BLaER1 treated with 17β-estradiol and CSF1 and Interleukin-3, amounts not matched to agents 10 nM and 100 nM (cell line): ENCODE measurements at regions not wholly inside any gene's neighbourhood (a gene's known extent, or its start where the extent isn't known, plus 50 kb on each side); places are given as distances from the start of the nearest gene placed in this dataset.
"Not testable (repeated sequence)": the region's sequence is repeated elsewhere in the genome, so short reads cannot be mapped to it uniquely, and the experiment has no call there.

Source experiments
- H3K27ac ChIP-seq, 11 experiments: shearing (Covaris generic); formaldehyde crosslinking; 2 replicates each; pipeline ENCODE4 v1.8.1; 2022
- H3K27me3 ChIP-seq, 11 experiments: shearing (Covaris generic); formaldehyde crosslinking; 2 replicates each; pipeline ENCODE4 v1.8.1; 2022
- H3K36me3 ChIP-seq, 11 experiments: shearing (Covaris generic); formaldehyde crosslinking; 2 replicates each; pipeline ENCODE4 v1.8.1; 2022
- H3K4me1 ChIP-seq, 10 experiments: shearing (Covaris generic); formaldehyde crosslinking; 2 replicates each; pipeline ENCODE4 v1.8.1; 2022
- H3K4me2 ChIP-seq, 11 experiments: shearing (Covaris generic); formaldehyde crosslinking; 2 replicates each; pipeline ENCODE4 v1.8.1; 2022
- H3K4me3 ChIP-seq, 10 experiments: shearing (Covaris generic); formaldehyde crosslinking; 2 replicates each; pipeline ENCODE4 v1.8.1; 2022
- H3K9ac ChIP-seq, 11 experiments: shearing (Covaris generic); formaldehyde crosslinking; 2 replicates each; pipeline ENCODE4 v1.8.1; 2022
- H3K9me3 ChIP-seq, 11 experiments: shearing (Covaris generic); formaldehyde crosslinking; replicated peaks in 1 of 11; 2 replicates each; pipeline ENCODE4 v1.8.1; 2022
- H4K20me1 ChIP-seq, 11 experiments: shearing (Covaris generic); formaldehyde crosslinking; 2 replicates each; pipeline ENCODE4 v1.8.1; 2022
- Cebpa-rat ChIP-seq, 11 experiments: shearing (Covaris generic); IDR thresholded peaks; 2 replicates each; pipeline ENCODE4 v1.8.1; 2022

DNA sequence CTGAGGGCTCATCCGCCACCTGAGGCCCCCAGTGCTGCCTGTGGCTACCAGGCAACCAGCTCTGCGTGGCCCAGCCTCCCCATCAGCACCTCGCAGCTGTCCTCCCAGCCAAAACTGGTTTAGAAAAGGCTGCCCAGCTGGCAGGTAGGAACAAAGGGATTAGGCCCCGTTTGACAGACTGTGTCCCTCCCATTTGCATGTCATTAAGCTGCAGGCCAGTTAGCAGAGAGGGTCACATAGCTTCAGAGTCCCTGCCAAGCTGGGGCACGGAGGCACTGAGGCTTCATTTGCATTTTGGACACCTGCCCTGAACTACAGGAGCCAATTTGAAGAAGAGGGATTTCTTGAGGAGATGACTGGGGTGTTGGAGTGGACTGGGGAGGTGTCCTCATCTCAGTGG lies 177.9 kb downstream of the TLE3 start:
- H3K27ac ChIP-seq = no peak overlapping the region
- H3K27me3 ChIP-seq = no peaks in the 10 kb centered on the region
- peaks cover 4 to 8% (median 5%) of the 10 kb centered on the region in 10 experiments; a peak in 18 of 20 replicates for H3K4me1 ChIP-seq
- H3K36me3 ChIP-seq = no peaks in the 10 kb centered on the region
- H3K9me3 ChIP-seq = peaks cover 10 to 20% (median 12%) of the 10 kb centered on the region in 11 experiments
- no peak overlapping the region for H3K4me3 ChIP-seq
- no peak overlapping the region for H3K4me2 ChIP-seq
- H3K9ac ChIP-seq = no peak overlapping the region
- H4K20me1 ChIP-seq = no peaks in the 10 kb centered on the region; a peak in 2 of 22 replicates
- TF ChIP-seq Cebpa-rat (IDR thresholded peaks at IDR 0.05) = no peak

DNA sequence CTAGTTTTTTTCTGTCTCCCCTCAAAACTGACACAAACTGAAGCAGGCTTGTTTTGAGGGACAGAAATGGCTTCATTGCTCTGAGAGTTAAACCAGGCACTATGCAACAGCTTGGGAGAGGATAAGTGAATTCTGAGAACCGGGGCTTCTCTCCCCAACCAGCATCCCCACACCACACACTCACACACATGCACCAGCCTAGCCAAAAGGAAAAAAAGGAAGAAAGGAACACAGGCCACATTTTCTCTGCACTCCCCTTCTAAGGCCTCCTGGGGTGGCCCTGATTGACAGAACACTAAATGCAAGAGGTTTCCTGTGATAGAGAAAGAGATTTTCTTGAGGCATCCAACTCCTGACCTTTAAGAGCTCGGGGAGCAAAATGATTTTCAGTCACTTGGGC lies 177.5 kb downstream of the TLE3 start:
- Histone ChIP-seq H3K27ac (no peak overlapping the region), H3K4me2 (no peak overlapping the region)

DNA sequence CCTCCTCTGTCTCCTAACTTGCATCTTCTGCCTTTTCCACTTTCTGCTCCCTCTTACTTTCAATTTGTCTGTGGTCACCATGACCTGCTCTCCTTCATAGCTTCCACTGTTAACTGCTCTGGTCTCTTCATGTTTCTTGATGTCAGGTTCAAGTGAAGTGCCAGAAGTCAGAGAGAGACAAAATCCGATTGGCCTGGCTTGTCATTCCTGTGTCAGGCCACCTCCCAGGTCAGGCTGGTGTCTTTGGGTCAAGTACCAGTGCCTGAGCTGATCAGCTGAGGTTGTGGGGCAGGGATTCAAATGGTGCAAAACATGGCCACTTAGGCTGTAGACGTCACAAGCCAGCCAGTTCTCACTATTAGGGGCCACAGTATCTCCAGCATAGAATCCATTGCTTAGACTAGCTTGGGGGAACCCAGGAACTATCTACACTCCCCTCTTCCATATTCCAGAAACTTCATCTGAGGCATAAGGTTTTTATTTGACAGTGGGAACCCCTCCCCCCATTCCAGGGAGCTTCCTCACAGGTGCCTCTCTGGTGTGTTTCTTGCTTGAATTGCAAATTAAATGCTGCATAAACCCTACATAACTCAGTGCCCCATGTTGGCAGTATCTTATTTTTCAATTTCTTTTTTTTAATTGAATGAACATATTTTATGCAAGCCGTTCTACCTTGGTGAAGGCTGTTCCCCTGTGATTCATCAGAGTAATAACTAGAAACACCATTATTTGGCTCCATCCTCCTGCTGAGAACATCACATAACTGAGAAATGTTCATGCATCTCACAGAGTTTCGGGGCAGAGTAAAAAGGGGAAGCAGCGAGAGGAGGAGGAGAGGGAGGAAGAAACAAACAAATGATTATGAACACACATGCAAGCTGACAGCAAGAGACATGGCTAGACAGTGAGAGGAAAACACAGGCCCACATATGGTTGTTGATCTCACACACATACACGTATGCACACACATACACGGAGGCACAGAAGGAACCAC lies 175.8 kb downstream of the TLE3 start:
- Histone ChIP-seq H3K4me2 (no peak overlapping the region), H3K4me1 (0 out of 20 replicates have a peak, but pooled peaks cover 0 to 4% (median 0%) of the 10 kb centered on the region in 10 experiments), H3K36me3 (no peaks in the 10 kb centered on the region), H3K4me3 (no peak overlapping the region), H3K27me3 (no peaks in the 10 kb centered on the region), H4K20me1 (no peaks in the 10 kb centered on the region; a peak in 2 of 22 replicates), H3K27ac (no peak overlapping the region), H3K9ac (no peak overlapping the region), H3K9me3 (peaks cover 24 to 40% (median 32%) of the 10 kb centered on the region in 11 experiments)
- TF ChIP-seq Cebpa-rat (IDR thresholded peaks at IDR 0.05) = no peak

More for the DNA sequence above, 177.5 kb downstream of the TLE3 start:
- H4K20me1 ChIP-seq = no peaks in the 10 kb centered on the region; a peak in 2 of 22 replicates
- no peaks in the 10 kb centered on the region for H3K27me3 ChIP-seq
- no peak overlapping the region for H3K4me3 ChIP-seq
- H3K9me3 ChIP-seq = peaks cover 14 to 24% (median 16%) of the 10 kb centered on the region in 11 experiments
- no peaks in the 10 kb centered on the region for H3K36me3 ChIP-seq
- no peak overlapping the region for H3K9ac ChIP-seq
- peaks cover 0 to 4% (median under 1%) of the 10 kb centered on the region in 10 experiments; a peak in 13 of 20 replicates for H3K4me1 ChIP-seq
- no peak for TF ChIP-seq Cebpa-rat (IDR thresholded peaks at IDR 0.05)

DNA sequence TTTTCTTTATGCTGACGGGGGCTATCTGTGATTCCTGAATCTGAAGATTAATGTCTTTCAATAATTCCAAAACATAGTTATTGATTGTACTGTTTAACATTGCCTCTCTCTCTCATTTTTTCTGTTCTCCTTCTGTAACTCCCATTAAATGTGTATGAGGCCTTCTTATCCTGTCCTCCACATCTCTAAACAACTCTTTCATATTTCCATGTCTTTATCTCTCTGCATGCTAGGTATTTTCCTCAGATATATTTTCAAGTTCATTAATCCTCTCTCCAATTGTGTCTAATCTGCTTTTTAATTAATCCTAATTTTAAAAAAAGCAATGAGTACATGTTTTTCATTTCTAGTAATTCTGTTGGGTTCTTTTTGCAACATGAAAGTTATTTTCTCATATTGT lies 173.2 kb downstream of the TLE3 start:
- 0 out of 20 replicates have a peak, but pooled peaks cover 0 to 4% (median 0%) of the 10 kb centered on the region in 10 experiments for H3K4me1 ChIP-seq
- no peak for TF ChIP-seq Cebpa-rat (IDR thresholded peaks at IDR 0.05)
- no peak overlapping the region for H3K4me3 ChIP-seq
- H3K27me3 ChIP-seq = no peaks in the 10 kb centered on the region
- no peaks in the 10 kb centered on the region; a peak in 2 of 22 replicates for H4K20me1 ChIP-seq
- no peak overlapping the region for H3K4me2 ChIP-seq
- peaks cover 42 to 63% (median 47%) of the 10 kb centered on the region in 11 experiments for H3K9me3 ChIP-seq
- no peaks in the 10 kb centered on the region for H3K36me3 ChIP-seq
- H3K27ac ChIP-seq = no peak overlapping the region
- H3K9ac ChIP-seq = no peak overlapping the region

DNA sequence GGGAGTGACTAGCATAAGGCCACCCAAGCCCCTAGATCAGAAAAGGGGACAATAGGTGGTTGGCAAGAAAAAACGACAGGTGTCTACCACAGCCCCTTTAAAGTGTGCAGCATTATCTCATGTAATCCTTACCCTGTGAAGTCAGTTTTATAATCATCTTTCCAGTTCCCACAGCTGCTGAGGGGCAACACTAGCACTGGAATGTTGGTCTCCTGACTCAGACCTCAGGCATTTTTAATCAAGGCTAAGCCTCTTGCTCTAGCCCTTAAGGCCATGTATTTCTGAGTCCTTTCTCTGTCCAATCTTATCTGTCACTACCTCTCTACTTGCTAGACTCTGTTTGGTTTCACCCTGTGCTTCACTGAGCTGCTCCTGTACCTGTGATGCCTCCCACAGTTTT lies 171.7 kb downstream of the TLE3 start:
- Histone ChIP-seq H4K20me1 (no peaks in the 10 kb centered on the region), H3K9ac (no peak overlapping the region), H3K4me2 (no peak overlapping the region), H3K9me3 (peaks cover 46 to 75% (median 55%) of the 10 kb centered on the region in 11 experiments), H3K27me3 (no peaks in the 10 kb centered on the region), H3K27ac (no peak overlapping the region), H3K4me1 (0 out of 20 replicates have a peak, but pooled peaks cover 0 to 4% (median 0%) of the 10 kb centered on the region in 10 experiments), H3K4me3 (no peak overlapping the region), H3K36me3 (no peaks in the 10 kb centered on the region)
- TF ChIP-seq Cebpa-rat (IDR thresholded peaks at IDR 0.05) = no peak

DNA sequence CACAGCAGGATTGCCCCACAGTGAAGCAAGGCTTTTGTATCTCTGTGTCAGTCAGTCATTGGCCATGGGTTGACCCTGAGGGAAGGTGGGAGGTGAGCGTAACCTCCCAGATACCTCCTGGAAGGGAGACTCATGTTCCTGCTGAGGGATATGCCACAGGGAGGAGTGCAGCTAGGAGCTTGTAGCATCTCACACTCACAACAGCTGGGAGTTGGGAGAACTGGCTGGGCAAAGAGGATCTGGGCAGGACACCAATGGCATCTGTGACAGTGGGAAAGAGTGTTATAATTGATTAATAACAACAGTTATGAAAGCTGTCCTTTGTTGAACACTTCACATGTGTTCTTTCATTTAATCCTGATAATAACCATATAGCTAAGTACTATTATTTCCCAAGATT lies 171.0 kb downstream of the TLE3 start:
- H3K36me3 ChIP-seq = no peaks in the 10 kb centered on the region
- H3K27me3 ChIP-seq = no peaks in the 10 kb centered on the region
- H3K4me2 ChIP-seq = no peak overlapping the region
- H3K4me1 ChIP-seq = 0 out of 20 replicates have a peak, but pooled peaks cover 0 to 4% (median 0%) of the 10 kb centered on the region in 10 experiments
- no peak for TF ChIP-seq Cebpa-rat (IDR thresholded peaks at IDR 0.05)
- H3K27ac ChIP-seq = no peak overlapping the region
- peaks cover 46 to 75% (median 55%) of the 10 kb centered on the region in 11 experiments for H3K9me3 ChIP-seq
- no peak overlapping the region for H3K4me3 ChIP-seq
- H3K9ac ChIP-seq = no peak overlapping the region
- H4K20me1 ChIP-seq = no peaks in the 10 kb centered on the region

DNA sequence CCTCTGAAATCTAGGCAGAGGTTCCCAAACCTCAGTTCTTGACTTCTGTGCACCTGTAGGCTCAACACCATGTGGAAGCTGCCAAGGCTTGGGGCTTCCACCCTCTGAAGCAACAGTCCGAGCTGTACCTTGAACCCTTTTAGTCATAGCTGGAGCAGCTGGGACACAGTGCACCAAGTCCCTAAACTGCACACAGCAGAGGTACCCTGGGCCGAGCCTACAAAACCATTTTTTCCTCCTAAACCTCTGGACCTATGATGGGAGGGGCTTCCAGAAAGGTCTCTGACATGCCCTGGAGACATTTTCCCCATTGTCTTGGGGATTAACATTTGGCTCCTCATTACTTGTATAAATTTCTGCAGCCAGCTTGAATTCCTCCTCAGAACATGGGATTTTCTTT lies 168.8 kb downstream of the TLE3 start:
- peaks cover 43 to 66% (median 50%) of the 10 kb centered on the region in 11 experiments for H3K9me3 ChIP-seq
- not testable (repeated sequence) for H4K20me1 ChIP-seq, H3K27ac ChIP-seq, H3K36me3 ChIP-seq, H3K4me3 ChIP-seq, H3K9ac ChIP-seq, H3K4me2 ChIP-seq, H3K27me3 ChIP-seq, H3K4me1 ChIP-seq

DNA sequence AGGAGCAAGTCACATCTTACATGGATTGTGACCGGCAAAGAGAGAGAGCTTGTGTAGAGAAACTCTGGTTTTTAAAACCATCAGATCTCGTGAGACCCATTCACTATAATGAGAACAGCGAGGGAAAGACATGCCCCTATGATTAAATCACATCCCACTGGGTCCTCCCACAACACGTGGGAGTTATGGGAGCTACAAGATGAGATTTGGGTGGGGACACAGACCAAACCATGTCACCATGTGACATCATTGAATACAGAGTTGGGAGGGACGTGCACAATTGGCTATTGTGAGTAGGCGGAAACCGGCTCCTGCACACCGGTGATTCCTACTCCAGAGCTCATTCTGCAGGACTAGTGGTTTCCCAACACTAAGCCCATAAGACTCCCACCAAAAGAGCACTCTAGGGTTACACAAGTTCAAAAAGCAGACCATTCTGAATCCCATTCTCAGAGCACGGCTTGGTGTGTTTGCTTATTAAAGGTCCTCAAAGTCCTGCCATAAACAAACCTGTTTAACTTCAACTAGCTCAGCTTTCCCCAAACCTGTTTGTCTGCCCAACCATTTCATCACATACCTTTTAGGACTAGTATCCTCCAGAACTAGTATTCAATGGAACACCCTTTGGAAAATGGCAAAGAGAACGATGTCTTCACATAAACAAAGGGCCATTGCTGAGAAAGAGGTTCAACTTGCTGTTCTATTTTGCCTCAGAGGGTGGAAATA lies 167.6 kb downstream of the TLE3 start:
- H4K20me1 ChIP-seq = no peaks in the 10 kb centered on the region
- no peaks in the 10 kb centered on the region for H3K27me3 ChIP-seq
- no peak overlapping the region for H3K27ac ChIP-seq
- no peaks in the 10 kb centered on the region for H3K4me1 ChIP-seq
- H3K9ac ChIP-seq = no peak overlapping the region
- H3K4me2 ChIP-seq = no peak overlapping the region
- no peaks in the 10 kb centered on the region for H3K36me3 ChIP-seq
- peaks cover 32 to 63% (median 39%) of the 10 kb centered on the region in 11 experiments for H3K9me3 ChIP-seq
- TF ChIP-seq Cebpa-rat (IDR thresholded peaks at IDR 0.05) = no peak
- no peak overlapping the region for H3K4me3 ChIP-seq

DNA sequence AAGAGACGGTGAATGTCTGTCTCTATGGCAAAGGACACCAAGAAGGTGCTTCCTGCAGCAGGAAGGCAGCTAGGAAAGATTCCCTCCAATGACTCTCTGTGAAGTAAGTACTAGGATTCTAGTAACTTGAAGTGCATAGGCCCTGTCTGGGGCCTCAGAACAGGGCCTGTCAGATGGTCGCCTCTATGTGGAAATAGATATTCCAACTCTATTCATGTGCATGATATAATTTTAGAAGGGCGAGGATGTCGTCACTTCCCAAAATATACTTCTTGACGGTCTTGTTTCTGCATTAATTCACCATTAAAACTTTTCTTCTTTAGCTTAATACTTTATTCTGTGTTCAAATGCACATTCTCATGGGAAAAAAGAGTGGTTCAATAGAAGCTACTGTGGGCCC lies 167.0 kb downstream of the TLE3 start:
- H3K27me3 ChIP-seq = no peaks in the 10 kb centered on the region
- no peaks in the 10 kb centered on the region for H3K36me3 ChIP-seq
- H3K27ac ChIP-seq = no peak overlapping the region
- H3K9me3 ChIP-seq = peaks cover 25 to 63% (median 32%) of the 10 kb centered on the region in 11 experiments
- H3K4me3 ChIP-seq = no peak overlapping the region
- no peak for TF ChIP-seq Cebpa-rat (IDR thresholded peaks at IDR 0.05)
- H3K4me1 ChIP-seq = no peaks in the 10 kb centered on the region
- H3K9ac ChIP-seq = no peak overlapping the region
- no peaks in the 10 kb centered on the region for H4K20me1 ChIP-seq
- no peak overlapping the region for H3K4me2 ChIP-seq
